ENCODE measurements at regions not wholly inside any gene's neighbourhood (a gene's known extent, or its start where the extent isn't known, plus 50 kb on each side); places are given as distances from the start of the nearest gene placed in this dataset.

DNA sequence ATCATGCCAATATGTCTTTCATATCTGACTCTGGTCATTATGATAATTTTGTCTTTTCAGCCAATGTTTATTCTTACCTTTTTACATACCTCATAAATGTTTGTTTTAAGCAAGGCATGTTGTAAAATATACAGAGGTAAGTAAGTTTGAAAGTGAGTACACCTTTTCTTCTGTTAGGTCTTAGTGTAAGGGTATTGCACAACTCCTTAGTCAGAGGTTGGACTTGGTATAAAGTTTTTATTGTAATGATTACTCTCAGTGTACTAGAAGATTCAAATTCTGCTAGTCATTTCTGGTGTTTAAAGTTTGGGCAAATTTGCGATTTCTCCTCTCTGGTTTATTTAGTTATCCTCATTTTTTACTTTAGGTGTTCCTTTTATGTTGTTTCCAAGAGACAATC is 564.3 kb upstream of the FSIP2 start:
- CTCF ChIA-PET: no interaction called here
- in situ Hi-C loops (cut with HindIII; ENCODE audit: low pct_unique_long_range_greater_than_20kb, low sequenced_read_pairs): no loop called here
- H3K27ac ChIP-seq (ENCODE audit: low read length): no peak overlapping the region
- POLR2A ChIA-PET: no interaction called here
- DNase-seq (ENCODE audit: low read depth, low spot score) (no peak), ATAC-seq (no peak)
- no peak for TF ChIP-seq POLR2AphosphoS5 (IDR thresholded peaks at IDR 0.05; ENCODE audit: low read depth, low read length)
- TF ChIP-seq SIN3A (IDR thresholded peaks at IDR 0.05; ENCODE audit: borderline replicate concordance, insufficient read depth, low read depth, low read length): no peak
- TF ChIP-seq CTCF (IDR thresholded peaks at IDR 0.05): no peak
- no peak for TF ChIP-seq TCF7L2 (IDR thresholded peaks at IDR 0.05; ENCODE audit: low read depth, low read length)
- TF ChIP-seq REST (IDR thresholded peaks at IDR 0.05; ENCODE audit: insufficient read depth in 1 of 2, low read depth in 2 of 2, low read length in 1 of 2): no peak
- intact Hi-C loops (cut with micrococcal nuclease; ENCODE audit: unreplicated experiment): no loop called here
- no peaks in the 10 kb centered on the region for H3K27me3 ChIP-seq (ENCODE audit: control insufficient read depth, insufficient read depth, low read length)
- H3K9me3 ChIP-seq (ENCODE audit: control insufficient read depth, insufficient read depth, low read depth, low read length): no peaks in the 10 kb centered on the region
- H3K4me1 ChIP-seq (ENCODE audit: control insufficient read depth, insufficient read depth, low read length): no peaks in the 10 kb centered on the region
- H3K36me3 ChIP-seq (ENCODE audit: control insufficient read depth, insufficient read depth, low read length): no peaks in the 10 kb centered on the region
- no TSS peak for BruUV-seq (replicated peaks)
- H3K4me3 ChIP-seq (ENCODE audit: low read depth in 2 of 2, low read length in 2 of 2): no peak overlapping the region

GRCh38 chr2:185179743-185180142 is 558.9 kb upstream of the FSIP2 start:
- BruUV-seq (replicated peaks): no TSS peak

More at GRCh38 chr2:185179743-185180142, 558.9 kb upstream of the FSIP2 start:
- in situ Hi-C loops (cut with HindIII; ENCODE audit: low pct_unique_long_range_greater_than_20kb, low sequenced_read_pairs) (no loop called here), intact Hi-C loops (cut with micrococcal nuclease; ENCODE audit: unreplicated experiment) (no loop called here)
- no peaks in the 10 kb centered on the region for H3K27me3 ChIP-seq (ENCODE audit: control insufficient read depth, insufficient read depth, low read length)
- CTCF ChIA-PET: no interaction called here
- H3K27ac ChIP-seq (ENCODE audit: low read length): no peak overlapping the region
- H3K9me3 ChIP-seq (ENCODE audit: control insufficient read depth, insufficient read depth, low read depth, low read length): no peaks in the 10 kb centered on the region
- TF ChIP-seq TCF7L2 (IDR thresholded peaks at IDR 0.05; ENCODE audit: low read depth, low read length) (no peak), SIN3A (IDR thresholded peaks at IDR 0.05; ENCODE audit: borderline replicate concordance, insufficient read depth, low read depth, low read length) (no peak), POLR2AphosphoS5 (IDR thresholded peaks at IDR 0.05; ENCODE audit: low read depth, low read length) (no peak), REST (IDR thresholded peaks at IDR 0.05; ENCODE audit: insufficient read depth in 1 of 2, low read depth in 2 of 2, low read length in 1 of 2) (no peak), CTCF (IDR thresholded peaks at IDR 0.05) (no peak)
- DNase-seq (ENCODE audit: low read depth, low spot score): no peak
- POLR2A ChIA-PET: no interaction called here
- H3K4me1 ChIP-seq (ENCODE audit: control insufficient read depth, insufficient read depth, low read length): no peaks in the 10 kb centered on the region
- H3K4me3 ChIP-seq (ENCODE audit: low read depth in 2 of 2, low read length in 2 of 2): no peak overlapping the region
- H3K36me3 ChIP-seq (ENCODE audit: control insufficient read depth, insufficient read depth, low read length): no peaks in the 10 kb centered on the region
- no peak for ATAC-seq

Measured in Panc1 (cell line).